ENCODE measurements at regions not wholly inside any gene's neighbourhood (a gene's known extent, or its start where the extent isn't known, plus 50 kb on each side); places are given as distances from the start of the nearest gene placed in this dataset.

DNA sequence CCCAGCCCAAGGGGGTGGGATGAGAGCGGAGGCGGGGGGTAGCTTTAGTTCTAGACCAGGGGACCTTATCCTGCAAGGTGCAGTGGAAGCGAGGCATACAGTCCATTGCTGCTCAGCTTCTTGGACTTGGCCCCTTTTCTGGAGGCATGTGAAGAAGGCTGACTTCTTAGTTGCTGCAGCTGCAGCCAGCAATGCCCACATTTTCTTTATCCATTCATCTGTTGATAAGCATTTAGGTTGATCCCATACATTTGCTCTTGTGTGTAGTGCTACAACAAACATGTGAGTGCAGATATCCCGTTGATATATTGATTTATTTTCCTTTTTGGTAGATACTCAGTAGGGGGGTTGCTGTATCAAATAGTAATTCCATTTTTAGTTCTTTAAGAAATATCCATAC, 461.2 kb upstream of the IMPG1 start:
- TF ChIP-seq, protein P1, sequence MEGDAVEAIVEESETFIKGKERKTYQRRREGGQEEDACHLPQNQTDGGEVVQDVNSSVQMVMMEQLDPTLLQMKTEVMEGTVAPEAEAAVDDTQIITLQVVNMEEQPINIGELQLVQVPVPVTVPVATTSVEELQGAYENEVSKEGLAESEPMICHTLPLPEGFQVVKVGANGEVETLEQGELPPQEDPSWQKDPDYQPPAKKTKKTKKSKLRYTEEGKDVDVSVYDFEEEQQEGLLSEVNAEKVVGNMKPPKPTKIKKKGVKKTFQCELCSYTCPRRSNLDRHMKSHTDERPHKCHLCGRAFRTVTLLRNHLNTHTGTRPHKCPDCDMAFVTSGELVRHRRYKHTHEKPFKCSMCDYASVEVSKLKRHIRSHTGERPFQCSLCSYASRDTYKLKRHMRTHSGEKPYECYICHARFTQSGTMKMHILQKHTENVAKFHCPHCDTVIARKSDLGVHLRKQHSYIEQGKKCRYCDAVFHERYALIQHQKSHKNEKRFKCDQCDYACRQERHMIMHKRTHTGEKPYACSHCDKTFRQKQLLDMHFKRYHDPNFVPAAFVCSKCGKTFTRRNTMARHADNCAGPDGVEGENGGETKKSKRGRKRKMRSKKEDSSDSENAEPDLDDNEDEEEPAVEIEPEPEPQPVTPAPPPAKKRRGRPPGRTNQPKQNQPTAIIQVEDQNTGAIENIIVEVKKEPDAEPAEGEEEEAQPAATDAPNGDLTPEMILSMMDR (IDR thresholded peaks at IDR 0.05; ENCODE audit: low read depth, low read length) = no peak
- no peak for TF ChIP-seq EZH2phosphoT487 (IDR thresholded peaks at IDR 0.05; ENCODE audit: low read depth)

Measured in OCI-LY3 (cell line).